IMR-90 (cell line): ENCODE measurements at regions not wholly inside any gene's neighbourhood (a gene's known extent, or its start where the extent isn't known, plus 50 kb on each side); places are given as distances from the start of the nearest gene placed in this dataset.

Source experiments
- ATAC-seq: fragments of 200-7000 bp; cut with Tn5 transposase; 2 replicates; pipeline ENCODE4 v1.9.1; 2020; ENCODE audit warnings: low read depth, mild to moderate bottlenecking, moderate library complexity
- BruUV-seq: library from RNA; stranded (reverse); fragments of 400-500 nt; replicated peaks from 2 replicates; lab custom pipeline; 2021; lab: Mats Ljungman, UMichigan
- CTCF ChIA-PET: fragments of 300-600 bp; formaldehyde crosslinking; extraction: SDS; loops from one replicate; lab custom pipeline; 2021; ENCODE audit warnings: antibody characterized with exemption; lab: Yijun Ruan, JAX
- POLR2A ChIA-PET: fragments of 300-600 bp; sonication (Branson Sonifier 250); formaldehyde crosslinking; loops from one replicate; lab custom pipeline; 2022; ENCODE audit warnings: antibody characterized with exemption; ENCODE audit not compliant: unreplicated experiment; lab: Charles Lee
- DNase-seq: peaks from one replicate; pipeline ENCODE4 v3.0.0; 2013
- H2AFZ ChIP-seq: replicated peaks from 2 replicates; pipeline ENCODE3; 2013; ENCODE audit warnings: low read length, mild to moderate bottlenecking; ENCODE audit not compliant: poor library complexity
- H2AK5ac ChIP-seq: 2 replicates; pipeline ENCODE4 v1.6.1; 2013; ENCODE audit warnings: low read depth, low read length, inconsistent platforms
- H2AK9ac ChIP-seq: replicated peaks from 2 replicates; pipeline ENCODE3; 2013; ENCODE audit warnings: mild to moderate bottlenecking, low read depth, low read length, moderate library complexity; ENCODE audit not compliant: poor library complexity
- H2BK120ac ChIP-seq: 2 replicates; pipeline ENCODE4 v1.6.1; 2013; ENCODE audit warnings: low read depth, low read length, inconsistent platforms
- H2BK15ac ChIP-seq: 3 replicates; pipeline ENCODE4 v1.6.1; 2013; ENCODE audit warnings: low read depth, low read length, inconsistent platforms
- H2BK20ac ChIP-seq: 2 replicates; pipeline ENCODE4 v1.6.1; 2013; ENCODE audit warnings: low read depth, mild to moderate bottlenecking, inconsistent platforms, low read length, moderate library complexity
- H2BK5ac ChIP-seq: 2 replicates; pipeline ENCODE4 v1.6.1; 2013; ENCODE audit warnings: mild to moderate bottlenecking, low read depth, low read length, inconsistent platforms; ENCODE audit not compliant: poor library complexity, severe bottlenecking
- H3K14ac ChIP-seq: replicated peaks from 2 replicates; pipeline ENCODE4 v1.6.1; 2013; ENCODE audit warnings: low read depth, low read length, inconsistent platforms
- H3K18ac ChIP-seq: 2 replicates; pipeline ENCODE4 v1.6.1; 2013; ENCODE audit warnings: low read depth, low read length, control low read depth
- H3K23ac ChIP-seq: 2 replicates; pipeline ENCODE4 v1.6.1; 2013; ENCODE audit warnings: low read depth, low read length, inconsistent platforms
- H3K27ac ChIP-seq: 2 replicates; pipeline ENCODE4 v1.5.1; 2013; ENCODE audit warnings: mild to moderate bottlenecking, control low read depth, low read length; ENCODE audit not compliant: insufficient read depth
- H3K27me3 ChIP-seq: 2 replicates; pipeline ENCODE4 v1.6.1; 2013; ENCODE audit warnings: low read length; ENCODE audit not compliant: control insufficient read depth, insufficient read depth
- H3K36me3 ChIP-seq: 2 replicates; pipeline ENCODE4 v1.6.1; 2013; ENCODE audit warnings: low read length, mixed read lengths; ENCODE audit not compliant: control insufficient read depth, insufficient read depth
- H3K4ac ChIP-seq: 2 replicates; pipeline ENCODE4 v1.6.1; 2013; ENCODE audit warnings: low read depth, low read length, inconsistent platforms
- H3K4me1 ChIP-seq: 2 replicates; pipeline ENCODE4 v1.6.1; 2013; ENCODE audit warnings: low read length, mixed read lengths; ENCODE audit not compliant: control insufficient read depth, insufficient read depth
- H3K4me2 ChIP-seq: 2 replicates; pipeline ENCODE4 v1.6.1; 2013; ENCODE audit warnings: low read depth, mild to moderate bottlenecking, control low read depth, low read length, moderate library complexity
- H3K4me3 ChIP-seq: 2 replicates; pipeline ENCODE4 v1.5.1; 2013; ENCODE audit warnings: low read depth, mild to moderate bottlenecking, control low read depth, low read length, moderate library complexity; ENCODE audit not compliant: insufficient read depth
- H3K56ac ChIP-seq: 2 replicates; pipeline ENCODE4 v1.6.1; 2013; ENCODE audit warnings: low read length, inconsistent platforms; ENCODE audit not compliant: insufficient read depth; ENCODE audit errors: extremely low read depth
- H3K79me1 ChIP-seq, 2 experiments: 2 replicates each; pipeline ENCODE4 v1.6.1; 2013; ENCODE audit warnings: low read length in 2 of 2, inconsistent platforms in 1 of 2, low read depth in 1 of 2
- H3K9ac ChIP-seq: 2 replicates; pipeline ENCODE4 v1.6.1; 2013; ENCODE audit warnings: low read depth, low read length, control low read depth
- H3K9me1 ChIP-seq: 2 replicates; pipeline ENCODE4 v1.6.1; 2013; ENCODE audit warnings: low read length, inconsistent platforms; ENCODE audit not compliant: insufficient read depth
- H3K9me3 ChIP-seq: 2 replicates; pipeline ENCODE4 v1.6.1; 2013; ENCODE audit warnings: low read length; ENCODE audit not compliant: control insufficient read depth, insufficient read depth
- H4K20me1 ChIP-seq: 2 replicates; pipeline ENCODE4 v1.6.1; 2013; ENCODE audit warnings: low read length, inconsistent platforms; ENCODE audit not compliant: insufficient read depth
- H4K5ac ChIP-seq: 2 replicates; pipeline ENCODE4 v1.6.1; 2013; ENCODE audit warnings: mild to moderate bottlenecking, low read depth, low read length, control low read depth
- H4K8ac ChIP-seq, 2 experiments: 2 replicates each; pipeline ENCODE4 v1.6.1; 2013; ENCODE audit warnings: low read depth in 2 of 2, low read length in 2 of 2, control low read depth in 1 of 2, inconsistent platforms in 1 of 2
- H4K91ac ChIP-seq: 2 replicates; pipeline ENCODE4 v1.6.1; 2013; ENCODE audit warnings: low read depth, low read length, inconsistent platforms; ENCODE audit not compliant: insufficient read depth
- BHLHE40 ChIP-seq: fragments of 150-350 bp; IDR thresholded peaks from 2 replicates; pipeline ENCODE4 v1.6.1; 2016; ENCODE audit warnings: mild to moderate bottlenecking, low read depth, low read length
- CEBPB ChIP-seq: IDR thresholded peaks from 2 replicates; pipeline ENCODE4 v1.6.1; 2012; ENCODE audit warnings: low read depth, low read length, improper control_type of control experiment
- CHD1 ChIP-seq: IDR thresholded peaks from 2 replicates; pipeline ENCODE4 v1.6.1; 2012; ENCODE audit warnings: low read depth, low read length, improper control_type of control experiment
- CTCF ChIP-seq: conservative IDR thresholded peaks from 2 replicates; pipeline ENCODE4 v1.5.1; 2012; ENCODE audit warnings: mild to moderate bottlenecking, low read depth, low read length, improper control_type of control experiment
- ELK1 ChIP-seq: fragments of 150-350 bp; IDR thresholded peaks from 2 replicates; pipeline ENCODE4 v1.6.1; 2016; ENCODE audit warnings: low read depth, mild to moderate bottlenecking, low read length, moderate library complexity, borderline replicate concordance
- FOS ChIP-seq: fragments of 150-350 bp; IDR thresholded peaks from 2 replicates; pipeline ENCODE4 v1.6.1; 2016; ENCODE audit warnings: low read depth, low read length
- MAFK ChIP-seq: IDR thresholded peaks from 2 replicates; pipeline ENCODE4 v1.6.1; 2012; ENCODE audit warnings: low read depth, low read length, improper control_type of control experiment
- MAZ ChIP-seq: IDR thresholded peaks from 2 replicates; pipeline ENCODE4 v1.6.1; 2012; ENCODE audit warnings: low read depth, mild to moderate bottlenecking, low read length, improper control_type of control experiment, moderate library complexity, borderline replicate concordance
- MXI1 ChIP-seq: IDR thresholded peaks from 2 replicates; pipeline ENCODE4 v1.6.1; 2012; ENCODE audit warnings: low read depth, mild to moderate bottlenecking, low read length, moderate library complexity, borderline replicate concordance
- NFE2L2 ChIP-seq: fragments of 150-350 bp; IDR thresholded peaks from 2 replicates; pipeline ENCODE4 v1.6.1; 2016; ENCODE audit warnings: low read depth, mild to moderate bottlenecking, low read length
- POLR2A ChIP-seq: IDR thresholded peaks from 2 replicates; pipeline ENCODE4 v1.6.1; 2012; ENCODE audit warnings: mild to moderate bottlenecking, low read depth, low read length
- RAD21 ChIP-seq: IDR thresholded peaks from 2 replicates; pipeline ENCODE4 v1.6.1; 2012; ENCODE audit warnings: low read length, improper control_type of control experiment
- RCOR1 ChIP-seq: IDR thresholded peaks from 2 replicates; pipeline ENCODE4 v1.6.1; 2012; ENCODE audit warnings: mild to moderate bottlenecking, low read length, improper control_type of control experiment; ENCODE audit not compliant: insufficient replicate concordance
- RFX5 ChIP-seq: IDR thresholded peaks from 2 replicates; pipeline ENCODE4 v1.8.0; 2012; ENCODE audit warnings: low read depth, mild to moderate bottlenecking, low read length, moderate library complexity
- SMC3 ChIP-seq: fragments of 150-350 bp; IDR thresholded peaks from 2 replicates; pipeline ENCODE4 v1.6.1; 2016; ENCODE audit warnings: low read depth, mild to moderate bottlenecking, antibody characterized with exemption, low read length, moderate library complexity
- dilution Hi-C: fragments of 300-500 bp; cut with HindIII; formaldehyde crosslinking; loops from one replicate; pipeline ENCODE4 v1.14.3; 2018; ENCODE audit warnings: low sequenced_read_pairs; ENCODE audit not compliant: unreplicated experiment
- in situ Hi-C: fragments of 300-500 bp; cut with MboI; formaldehyde crosslinking; loops from 3 replicates; pipeline ENCODE4 v1.14.3; 2019; ENCODE audit warnings: low sequenced_read_pairs, inconsistent platforms, mixed read lengths
- intact Hi-C: fragments of 100-400 bp; cut with micrococcal nuclease; formaldehyde crosslinking; loops from 2 replicates; pipeline ENCODE4 v1.10.0; 2022
- TF ChIP-seq, protein P1 (sequence below): fragments of 150-350 bp; IDR thresholded peaks from 2 replicates; pipeline ENCODE4 v1.6.1; 2017; ENCODE audit warnings: mild to moderate bottlenecking, antibody characterized with exemption, low read length, low read depth

- Histone ChIP-seq H3K4ac (no peak overlapping the region), H2BK120ac (no peak overlapping the region), H3K4me3 (no peak overlapping the region), H2BK20ac (no peak overlapping the region), H3K27ac (no peak overlapping the region), H3K14ac (no peak overlapping the region), H4K91ac (no peak overlapping the region), H4K5ac (no peak overlapping the region), H2BK15ac (no peak overlapping the region), H3K9me3 (peaks cover 3% of the 10 kb centered on the region; the same call in 1 of the 2 replicates), H3K27me3 (no peaks in the 10 kb centered on the region), H3K4me1 (no peaks in the 10 kb centered on the region), H4K20me1 (no peaks in the 10 kb centered on the region), H2AFZ (no peak overlapping the region), H3K18ac (no peak overlapping the region), H2AK5ac (no peak overlapping the region), H3K4me2 (no peak overlapping the region), H3K36me3 (no peaks in the 10 kb centered on the region), H3K9ac (no peak overlapping the region), H3K23ac (no peak overlapping the region), H2AK9ac (no peak overlapping the region), H2BK5ac (no peak overlapping the region), H3K56ac (no peak overlapping the region), H4K8ac (no peak overlapping the region), H3K9me1 (no peaks in the 10 kb centered on the region), H3K79me1 (no peaks in the 10 kb centered on the region)
- TF ChIP-seq, protein P1, sequence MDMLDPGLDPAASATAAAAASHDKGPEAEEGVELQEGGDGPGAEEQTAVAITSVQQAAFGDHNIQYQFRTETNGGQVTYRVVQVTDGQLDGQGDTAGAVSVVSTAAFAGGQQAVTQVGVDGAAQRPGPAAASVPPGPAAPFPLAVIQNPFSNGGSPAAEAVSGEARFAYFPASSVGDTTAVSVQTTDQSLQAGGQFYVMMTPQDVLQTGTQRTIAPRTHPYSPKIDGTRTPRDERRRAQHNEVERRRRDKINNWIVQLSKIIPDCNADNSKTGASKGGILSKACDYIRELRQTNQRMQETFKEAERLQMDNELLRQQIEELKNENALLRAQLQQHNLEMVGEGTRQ, result no peak
- TF ChIP-seq MAFK, result no peak
- TF ChIP-seq POLR2A, result no peak
- no peak for TF ChIP-seq CHD1
- no peak for TF ChIP-seq ELK1
- no peak for TF ChIP-seq CTCF
- no peak for TF ChIP-seq FOS
- no peak for TF ChIP-seq BHLHE40
- no peak for TF ChIP-seq NFE2L2
- TF ChIP-seq RAD21, result no peak
- TF ChIP-seq CEBPB, result no peak
- TF ChIP-seq MAZ, result no peak
- no peak for TF ChIP-seq SMC3
- no peak for TF ChIP-seq MXI1
- TF ChIP-seq RCOR1, result no peak
- no peak for TF ChIP-seq RFX5
- ChIA-PET POLR2A (no interaction called here), CTCF (no interaction called here)
- ATAC-seq, result no peak
- in situ Hi-C loops, result no loop called here
- intact Hi-C loops, result no loop called here
- no TSS peak for BruUV-seq
- dilution Hi-C loops, result no loop called here
- no peak for DNase-seq
Measured at GRCh38 chr4:132694775-132695174, 454.3 kb upstream of the PCDH10 start.
